Activated naive CD4-positive, alpha-beta T cell treated with anti-CD3 and anti-CD28 coated beads, Interleukin-2, amount 50 U/mL, for 24 hours (primary cell): ENCODE measurements at regions not wholly inside any gene's neighbourhood (a gene's known extent, or its start where the extent isn't known, plus 50 kb on each side); places are given as distances from the start of the nearest gene placed in this dataset.

ENCODE experiments used
- H3K27ac Mint-ChIP-seq: one replicate; pipeline ENCODE4 v1.8.0; 2021; ENCODE audit warnings: mild to moderate bottlenecking, mixed read lengths
- H3K27me3 Mint-ChIP-seq: one replicate; pipeline ENCODE4 v1.8.0; 2021; ENCODE audit warnings: mixed read lengths
- H3K36me3 Mint-ChIP-seq: one replicate; pipeline ENCODE4 v1.8.0; 2021; ENCODE audit warnings: mixed read lengths
- H3K4me1 Mint-ChIP-seq: one replicate; pipeline ENCODE4 v1.8.0; 2021; ENCODE audit warnings: mixed read lengths
- H3K4me3 Mint-ChIP-seq: one replicate; pipeline ENCODE4 v1.8.0; 2021; ENCODE audit warnings: mild to moderate bottlenecking, mixed read lengths
- H3K9me3 Mint-ChIP-seq: one replicate; pipeline ENCODE4 v1.8.0; 2021; ENCODE audit warnings: mixed read lengths

DNA sequence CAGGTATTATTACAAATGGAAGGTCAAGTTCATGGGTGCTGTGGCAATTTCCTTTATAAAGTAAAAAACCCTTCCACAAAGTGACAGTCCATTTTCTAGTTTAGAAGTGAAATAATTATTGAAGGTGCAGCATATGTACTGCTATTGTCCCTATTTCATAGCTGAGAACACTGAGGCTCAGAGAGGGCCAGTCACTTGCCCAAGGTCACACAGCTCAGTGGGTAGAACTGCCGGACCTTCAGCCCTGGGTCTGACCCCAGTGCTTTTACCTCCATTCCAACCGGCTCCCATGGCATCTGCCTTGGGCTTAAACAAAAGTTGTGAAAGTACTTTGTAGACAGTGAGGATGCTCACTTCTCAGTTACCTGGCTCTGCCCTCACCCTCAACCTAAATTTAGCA, 150.6 kb upstream of the SMIM23 start:
- H3K36me3 Mint-ChIP-seq: no peaks in the 10 kb centered on the region
- no peaks in the 10 kb centered on the region for H3K9me3 Mint-ChIP-seq
- no peak overlapping the region for H3K4me3 Mint-ChIP-seq
- H3K27me3 Mint-ChIP-seq: peaks cover 17% of the 10 kb centered on the region
- no peaks in the 10 kb centered on the region for H3K4me1 Mint-ChIP-seq
- no peak overlapping the region for H3K27ac Mint-ChIP-seq

DNA sequence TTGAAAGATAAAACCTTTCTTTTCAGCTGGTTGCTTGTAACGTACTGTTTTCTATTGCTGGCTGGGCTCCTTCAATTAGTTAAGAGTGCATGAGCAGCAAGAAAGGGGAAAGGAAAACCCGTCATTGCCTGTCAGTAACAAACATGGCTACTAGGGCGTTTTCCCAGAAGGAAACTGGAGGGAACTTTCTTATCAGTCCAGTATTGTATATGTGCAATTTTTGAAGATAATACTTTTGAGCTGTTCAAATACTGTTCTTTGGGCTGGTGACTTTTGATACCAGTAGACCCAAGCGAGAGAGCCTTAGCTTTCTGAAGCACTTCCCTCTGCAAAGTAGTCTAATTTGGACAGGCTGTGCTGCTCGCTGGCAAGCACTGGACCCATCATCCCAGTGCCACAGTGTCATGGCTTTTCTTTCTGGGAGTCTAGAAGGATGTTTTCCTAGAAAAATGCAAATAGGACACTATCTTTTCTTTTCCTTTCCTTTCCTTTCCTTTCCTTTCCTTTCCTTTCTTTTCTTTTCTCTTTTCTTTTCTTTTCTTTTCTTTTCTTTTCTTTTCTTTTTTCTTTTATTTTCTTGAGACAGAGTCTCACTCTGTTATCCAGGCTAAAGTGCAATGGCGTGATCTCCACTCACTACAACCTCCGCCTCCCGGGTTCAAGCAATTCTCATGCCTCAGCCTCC, 149.9 kb upstream of the SMIM23 start:
- no peak overlapping the region for H3K27ac Mint-ChIP-seq
- H3K36me3 Mint-ChIP-seq: no peaks in the 10 kb centered on the region
- H3K27me3 Mint-ChIP-seq: peaks cover 16% of the 10 kb centered on the region
- no peaks in the 10 kb centered on the region for H3K4me1 Mint-ChIP-seq
- no peak overlapping the region for H3K4me3 Mint-ChIP-seq
- no peaks in the 10 kb centered on the region for H3K9me3 Mint-ChIP-seq

GRCh38 chr5:171637811-171638210, 147.8 kb upstream of the SMIM23 start:
- H3K36me3 Mint-ChIP-seq: no peaks in the 10 kb centered on the region
- H3K4me1 Mint-ChIP-seq: no peaks in the 10 kb centered on the region
- no peaks in the 10 kb centered on the region for H3K9me3 Mint-ChIP-seq
- peaks cover 12% of the 10 kb centered on the region for H3K27me3 Mint-ChIP-seq
- no peak overlapping the region for H3K27ac Mint-ChIP-seq
- no peak overlapping the region for H3K4me3 Mint-ChIP-seq

GRCh38 chr5:171639205-171639621, 146.4 kb upstream of the SMIM23 start:
- H3K9me3 Mint-ChIP-seq: no peaks in the 10 kb centered on the region
- no peaks in the 10 kb centered on the region for H3K36me3 Mint-ChIP-seq
- no peaks in the 10 kb centered on the region for H3K4me1 Mint-ChIP-seq
- no peak overlapping the region for H3K27ac Mint-ChIP-seq
- no peak overlapping the region for H3K4me3 Mint-ChIP-seq
- peaks cover 12% of the 10 kb centered on the region for H3K27me3 Mint-ChIP-seq

DNA sequence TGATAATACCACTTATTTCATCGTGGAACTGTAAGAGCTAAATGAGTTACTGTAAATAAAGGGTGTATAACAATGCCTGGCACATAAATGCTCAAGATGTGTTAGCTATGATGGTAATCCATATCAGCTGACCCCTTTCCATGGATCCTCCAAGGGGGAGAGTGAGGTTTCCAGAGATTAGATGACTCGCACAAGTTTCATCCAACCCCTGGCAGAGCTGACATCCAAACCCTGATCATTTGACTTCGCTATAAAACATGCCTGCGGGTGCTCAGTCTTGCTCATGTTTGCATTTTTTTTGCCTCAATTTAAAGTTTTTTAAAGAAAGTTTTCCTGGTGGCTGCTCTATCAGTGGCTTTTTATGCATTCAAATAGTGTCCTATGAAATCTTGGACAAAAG, 145.7 kb upstream of the SMIM23 start:
- no peak overlapping the region for H3K4me3 Mint-ChIP-seq
- H3K36me3 Mint-ChIP-seq: no peaks in the 10 kb centered on the region
- no peaks in the 10 kb centered on the region for H3K9me3 Mint-ChIP-seq
- H3K27ac Mint-ChIP-seq: no peak overlapping the region
- H3K4me1 Mint-ChIP-seq: no peaks in the 10 kb centered on the region
- peaks cover 9% of the 10 kb centered on the region for H3K27me3 Mint-ChIP-seq

GRCh38 chr5:171640480-171640879, 145.1 kb upstream of the SMIM23 start:
- no peaks in the 10 kb centered on the region for H3K9me3 Mint-ChIP-seq
- no peak overlapping the region for H3K4me3 Mint-ChIP-seq
- peaks cover 8% of the 10 kb centered on the region for H3K27me3 Mint-ChIP-seq
- H3K36me3 Mint-ChIP-seq: no peaks in the 10 kb centered on the region
- no peak overlapping the region for H3K27ac Mint-ChIP-seq
- H3K4me1 Mint-ChIP-seq: no peaks in the 10 kb centered on the region

GRCh38 chr5:171641891-171642290, 143.7 kb upstream of the SMIM23 start:
- H3K4me3 Mint-ChIP-seq: no peak overlapping the region
- no peaks in the 10 kb centered on the region for H3K4me1 Mint-ChIP-seq
- peaks cover 7% of the 10 kb centered on the region for H3K27me3 Mint-ChIP-seq
- H3K36me3 Mint-ChIP-seq: no peaks in the 10 kb centered on the region
- no peak overlapping the region for H3K27ac Mint-ChIP-seq
- no peaks in the 10 kb centered on the region for H3K9me3 Mint-ChIP-seq

DNA sequence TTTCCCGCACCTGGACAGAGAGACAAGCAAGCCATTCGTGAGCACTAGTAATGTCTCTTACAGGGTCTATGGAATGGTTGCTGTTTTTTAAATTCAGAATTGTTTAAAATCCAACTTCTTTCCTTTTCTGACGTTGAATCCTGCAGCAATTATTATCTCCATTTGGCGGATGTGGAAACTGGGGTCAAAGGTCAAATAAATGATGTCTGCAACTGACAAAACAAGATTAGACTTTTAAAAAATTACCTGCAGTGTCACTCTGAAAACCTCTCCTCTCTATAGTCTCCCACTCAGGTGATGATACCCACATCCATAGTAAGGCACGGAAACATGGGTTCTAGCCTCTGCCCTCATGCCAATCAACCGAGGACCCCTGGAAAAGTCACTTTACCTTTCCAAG, 142.7 kb upstream of the SMIM23 start:
- H3K9me3 Mint-ChIP-seq: no peaks in the 10 kb centered on the region
- H3K4me3 Mint-ChIP-seq: no peak overlapping the region
- peaks cover 7% of the 10 kb centered on the region for H3K27me3 Mint-ChIP-seq
- H3K4me1 Mint-ChIP-seq: no peaks in the 10 kb centered on the region
- no peaks in the 10 kb centered on the region for H3K36me3 Mint-ChIP-seq
- H3K27ac Mint-ChIP-seq: no peak overlapping the region

DNA sequence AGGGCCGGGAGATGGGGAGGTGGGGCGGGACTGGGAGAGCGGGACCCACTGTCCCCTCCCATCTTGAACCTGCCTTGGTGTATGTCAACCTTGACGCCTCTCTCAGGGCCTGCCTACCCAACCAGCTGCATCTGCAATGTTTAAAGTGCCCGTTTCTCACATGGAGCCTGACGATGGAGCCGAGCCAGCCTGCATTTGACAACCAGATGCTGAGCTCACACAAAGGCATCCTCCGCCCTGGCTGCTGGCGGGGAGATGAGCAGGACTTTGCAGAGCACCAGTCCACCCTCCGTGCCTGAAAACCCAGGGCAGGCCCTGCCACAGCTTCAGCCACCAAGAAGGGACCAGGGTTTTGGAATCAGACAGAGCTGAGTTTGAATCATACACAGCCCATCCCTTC, 141.1 kb upstream of the SMIM23 start:
- no peaks in the 10 kb centered on the region for H3K4me1 Mint-ChIP-seq
- peaks cover 6% of the 10 kb centered on the region for H3K27me3 Mint-ChIP-seq
- H3K9me3 Mint-ChIP-seq: no peaks in the 10 kb centered on the region
- H3K27ac Mint-ChIP-seq: no peak overlapping the region
- no peaks in the 10 kb centered on the region for H3K36me3 Mint-ChIP-seq
- H3K4me3 Mint-ChIP-seq: no peak overlapping the region

GRCh38 chr5:171646102-171647042, 139.2 kb upstream of the SMIM23 start:
- H3K4me3 Mint-ChIP-seq: no peak overlapping the region
- no peaks in the 10 kb centered on the region for H3K9me3 Mint-ChIP-seq
- no peaks in the 10 kb centered on the region for H3K4me1 Mint-ChIP-seq
- peaks cover 5% of the 10 kb centered on the region for H3K27me3 Mint-ChIP-seq
- H3K27ac Mint-ChIP-seq: no peak overlapping the region
- H3K36me3 Mint-ChIP-seq: no peaks in the 10 kb centered on the region

DNA sequence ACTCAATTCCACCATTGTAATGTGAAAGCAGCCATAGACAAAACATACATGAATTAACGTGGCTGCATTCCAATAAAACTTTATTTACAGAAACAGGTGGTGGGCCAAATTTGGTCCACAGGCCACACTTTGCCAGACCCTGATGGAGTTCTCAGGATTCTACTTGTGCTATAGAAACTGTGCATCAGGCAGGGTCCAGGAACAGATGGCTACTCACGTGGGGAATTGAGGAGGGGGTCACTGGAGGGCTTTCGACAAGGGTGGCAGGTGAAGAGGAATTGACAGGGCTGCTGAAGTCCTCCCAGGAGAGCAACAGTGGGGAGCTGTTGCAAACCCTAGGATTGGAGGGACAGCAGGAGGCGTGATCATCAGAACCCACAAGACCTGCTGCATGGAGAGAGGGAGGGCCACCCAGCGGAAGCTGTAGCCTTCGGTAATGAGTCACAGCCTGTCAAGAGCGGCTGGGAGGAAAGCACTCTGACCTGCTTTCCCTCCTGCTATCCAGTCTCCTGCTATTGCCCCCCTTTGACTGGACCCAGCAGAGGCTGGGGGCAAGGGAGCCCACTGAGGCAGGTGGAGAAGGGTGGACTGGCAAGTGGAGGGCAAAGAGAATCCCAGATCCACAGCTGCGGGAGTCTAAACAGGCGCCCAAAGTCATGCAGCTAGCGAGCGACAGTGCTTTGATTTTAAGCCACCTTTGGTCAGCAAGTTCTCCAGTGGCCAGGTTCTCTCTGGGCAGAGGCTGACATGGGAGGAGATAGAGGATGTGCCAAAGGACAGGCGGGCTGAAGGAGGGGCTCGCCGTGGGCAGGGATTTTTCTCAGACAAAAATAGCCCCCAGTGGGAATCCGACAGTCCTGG, 138.3 kb upstream of the SMIM23 start:
- Mint-ChIP-seq H3K4me3 (no peak overlapping the region), H3K9me3 (no peaks in the 10 kb centered on the region), H3K36me3 (no peaks in the 10 kb centered on the region), H3K27me3 (peaks cover 5% of the 10 kb centered on the region), H3K27ac (no peak overlapping the region), H3K4me1 (no peaks in the 10 kb centered on the region)

- Mint-ChIP-seq H3K27ac (no peak overlapping the region), H3K27me3 (peaks cover 5% of the 10 kb centered on the region), H3K4me3 (no peak overlapping the region), H3K36me3 (no peaks in the 10 kb centered on the region), H3K4me1 (no peaks in the 10 kb centered on the region), H3K9me3 (no peaks in the 10 kb centered on the region)
These were observed 137.7 kb upstream of the SMIM23 start for GRCh38 chr5:171647904-171648260.

DNA sequence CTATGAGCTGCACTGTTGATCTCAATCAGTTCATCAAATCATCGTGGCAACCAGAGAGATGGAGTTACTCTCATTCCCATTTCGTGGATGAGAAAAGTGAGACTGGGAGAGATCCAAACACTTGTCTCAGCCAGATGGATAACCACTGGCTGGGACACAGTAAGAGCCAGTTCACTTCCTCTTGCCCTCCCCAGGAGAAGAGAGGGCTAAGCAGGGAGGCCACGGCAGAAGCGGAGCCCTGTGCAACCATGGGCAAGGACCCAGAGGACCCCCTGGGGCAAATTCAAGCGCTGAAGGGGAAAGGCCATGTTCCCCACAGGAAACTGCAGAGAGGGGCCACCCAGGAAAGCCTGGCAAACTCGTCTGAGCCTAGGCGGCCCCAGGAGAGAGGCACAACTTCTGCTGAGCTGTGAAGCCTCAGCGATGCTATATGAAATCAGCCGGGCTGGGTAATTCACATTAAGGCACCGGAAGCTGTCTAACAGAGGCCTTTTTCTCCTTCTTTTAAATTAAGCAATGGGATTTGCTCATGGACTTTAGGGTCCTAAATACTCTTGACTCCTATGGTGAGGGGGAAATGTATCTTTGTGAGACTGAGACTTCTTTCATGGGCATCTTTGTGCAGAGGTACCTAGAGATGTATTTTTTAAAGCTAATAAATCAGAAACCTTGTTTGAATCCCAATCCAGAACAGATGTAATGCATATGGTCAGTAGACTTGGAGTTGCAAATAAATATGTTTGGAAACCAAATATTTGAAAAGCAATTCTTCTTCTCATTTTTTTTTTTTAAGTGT, 137.1 kb upstream of the SMIM23 start:
- Mint-ChIP-seq H3K36me3 (no peaks in the 10 kb centered on the region), H3K9me3 (no peaks in the 10 kb centered on the region), H3K27me3 (peaks cover 5% of the 10 kb centered on the region), H3K27ac (no peak overlapping the region), H3K4me3 (no peak overlapping the region), H3K4me1 (no peaks in the 10 kb centered on the region)

GRCh38 chr5:171649075-171649401, 136.6 kb upstream of the SMIM23 start:
- no peak overlapping the region for H3K4me3 Mint-ChIP-seq
- peaks cover 5% of the 10 kb centered on the region for H3K27me3 Mint-ChIP-seq
- no peaks in the 10 kb centered on the region for H3K4me1 Mint-ChIP-seq
- H3K9me3 Mint-ChIP-seq: no peaks in the 10 kb centered on the region
- H3K27ac Mint-ChIP-seq: no peak overlapping the region
- no peaks in the 10 kb centered on the region for H3K36me3 Mint-ChIP-seq

- Mint-ChIP-seq H3K4me1 (no peaks in the 10 kb centered on the region), H3K4me3 (no peak overlapping the region), H3K27ac (no peak overlapping the region), H3K36me3 (no peaks in the 10 kb centered on the region), H3K9me3 (no peaks in the 10 kb centered on the region), H3K27me3 (peaks cover 3% of the 10 kb centered on the region)
These were observed 135.0 kb upstream of the SMIM23 start for GRCh38 chr5:171650597-171650996.
